Stimulated activated memory B cell treated with anti-CD40 and anti-IgM and Interleukin-4, amounts not matched to agents 10 μg/mL and 1 μg/mL and 100 μg/mL, for 72 hours (primary cell): ENCODE measurements at regions not wholly inside any gene's neighbourhood (a gene's known extent, or its start where the extent isn't known, plus 50 kb on each side); places are given as distances from the start of the nearest gene placed in this dataset.

Experiments used
- ATAC-seq: fragments of 150-1000 bp; cut with Tn5 transposase; 2 replicates; pipeline ENCODE4 v1.10.0; 2021
- H3K27ac Mint-ChIP-seq: one replicate; pipeline ENCODE4 v1.8.0; 2022; ENCODE audit warnings: mild to moderate bottlenecking, mixed read lengths
- H3K27me3 Mint-ChIP-seq: one replicate; pipeline ENCODE4 v1.8.0; 2022; ENCODE audit warnings: mixed read lengths
- H3K36me3 Mint-ChIP-seq: one replicate; pipeline ENCODE4 v1.8.0; 2022; ENCODE audit warnings: mixed read lengths
- H3K4me1 Mint-ChIP-seq: one replicate; pipeline ENCODE4 v1.8.0; 2022; ENCODE audit warnings: mixed read lengths
- H3K4me3 Mint-ChIP-seq: one replicate; pipeline ENCODE4 v1.8.0; 2022; ENCODE audit warnings: mild to moderate bottlenecking, moderate library complexity, mixed read lengths
- H3K9me3 Mint-ChIP-seq: one replicate; pipeline ENCODE4 v1.8.0; 2022; ENCODE audit warnings: mixed read lengths

- peaks cover 3% of the 10 kb centered on the region for H3K9me3 Mint-ChIP-seq
- no peak for ATAC-seq
- H3K4me1 Mint-ChIP-seq, result no peaks in the 10 kb centered on the region
- H3K27me3 Mint-ChIP-seq, result peaks cover 9% of the 10 kb centered on the region
- no peaks in the 10 kb centered on the region for H3K36me3 Mint-ChIP-seq
- H3K4me3 Mint-ChIP-seq, result no peak overlapping the region
- H3K27ac Mint-ChIP-seq, result no peak overlapping the region
Measured at GRCh38 chr6:125655511-125655910, 93.9 kb upstream of the HEY2 start.

- no peak overlapping the region for H3K27ac Mint-ChIP-seq
- no peak overlapping the region for H3K4me3 Mint-ChIP-seq
- no peak for ATAC-seq
- H3K36me3 Mint-ChIP-seq, result no peaks in the 10 kb centered on the region
- H3K27me3 Mint-ChIP-seq, result peaks cover 9% of the 10 kb centered on the region
- H3K9me3 Mint-ChIP-seq, result peaks cover 3% of the 10 kb centered on the region
- no peaks in the 10 kb centered on the region for H3K4me1 Mint-ChIP-seq
Measured at GRCh38 chr6:125656287-125656870, 93.1 kb upstream of the HEY2 start.

GRCh38 chr6:125658136-125658535 is 91.3 kb upstream of the HEY2 start:
- peaks cover 9% of the 10 kb centered on the region for H3K27me3 Mint-ChIP-seq
- H3K4me1 Mint-ChIP-seq, result no peaks in the 10 kb centered on the region
- no peak overlapping the region for H3K4me3 Mint-ChIP-seq
- no peak overlapping the region for H3K27ac Mint-ChIP-seq
- no peak for ATAC-seq
- H3K9me3 Mint-ChIP-seq, result peaks cover 3% of the 10 kb centered on the region
- no peaks in the 10 kb centered on the region for H3K36me3 Mint-ChIP-seq

GRCh38 chr6:125658759-125659431 is 90.5 kb upstream of the HEY2 start:
- H3K27me3 Mint-ChIP-seq, result peaks cover 9% of the 10 kb centered on the region
- H3K4me3 Mint-ChIP-seq, result no peak overlapping the region
- no peaks in the 10 kb centered on the region for H3K4me1 Mint-ChIP-seq
- H3K9me3 Mint-ChIP-seq, result no peaks in the 10 kb centered on the region
- no peaks in the 10 kb centered on the region for H3K36me3 Mint-ChIP-seq
- no peak for ATAC-seq
- no peak overlapping the region for H3K27ac Mint-ChIP-seq

GRCh38 chr6:125659887-125660286 is 89.5 kb upstream of the HEY2 start:
- no peaks in the 10 kb centered on the region for H3K9me3 Mint-ChIP-seq
- H3K4me3 Mint-ChIP-seq, result no peak overlapping the region
- ATAC-seq, result no peak
- peaks cover 15% of the 10 kb centered on the region for H3K27me3 Mint-ChIP-seq
- H3K4me1 Mint-ChIP-seq, result no peaks in the 10 kb centered on the region
- H3K27ac Mint-ChIP-seq, result no peak overlapping the region
- H3K36me3 Mint-ChIP-seq, result no peaks in the 10 kb centered on the region

GRCh38 chr6:125662296-125662695 is 87.1 kb upstream of the HEY2 start:
- ATAC-seq, result no peak
- H3K9me3 Mint-ChIP-seq, result no peaks in the 10 kb centered on the region
- H3K4me1 Mint-ChIP-seq, result no peaks in the 10 kb centered on the region
- no peak overlapping the region for H3K4me3 Mint-ChIP-seq
- H3K27ac Mint-ChIP-seq, result no peak overlapping the region
- H3K27me3 Mint-ChIP-seq, result peaks cover 24% of the 10 kb centered on the region
- H3K36me3 Mint-ChIP-seq, result no peaks in the 10 kb centered on the region

- Mint-ChIP-seq H3K4me1 (no peaks in the 10 kb centered on the region), H3K36me3 (no peaks in the 10 kb centered on the region), H3K27ac (no peak overlapping the region), H3K27me3 (peaks cover 26% of the 10 kb centered on the region), H3K9me3 (no peaks in the 10 kb centered on the region), H3K4me3 (no peak overlapping the region)
- ATAC-seq, result no peak
Measured at GRCh38 chr6:125665295-125665814, 84.1 kb upstream of the HEY2 start.

GRCh38 chr6:125667326-125667725 is 82.1 kb upstream of the HEY2 start:
- Mint-ChIP-seq H3K9me3 (no peaks in the 10 kb centered on the region), H3K4me3 (no peak overlapping the region), H3K36me3 (no peaks in the 10 kb centered on the region), H3K4me1 (no peaks in the 10 kb centered on the region), H3K27me3 (peaks cover 35% of the 10 kb centered on the region), H3K27ac (no peak overlapping the region)
- ATAC-seq, result no peak

GRCh38 chr6:125668071-125668470 is 81.4 kb upstream of the HEY2 start:
- Mint-ChIP-seq H3K4me1 (no peaks in the 10 kb centered on the region), H3K36me3 (no peaks in the 10 kb centered on the region), H3K4me3 (no peak overlapping the region), H3K9me3 (no peaks in the 10 kb centered on the region), H3K27me3 (peaks cover 42% of the 10 kb centered on the region), H3K27ac (no peak overlapping the region)
- no peak for ATAC-seq

- H3K36me3 Mint-ChIP-seq, result no peaks in the 10 kb centered on the region
- no peak overlapping the region for H3K4me3 Mint-ChIP-seq
- H3K27me3 Mint-ChIP-seq, result peaks cover 45% of the 10 kb centered on the region
- no peak for ATAC-seq
- no peaks in the 10 kb centered on the region for H3K4me1 Mint-ChIP-seq
- no peak overlapping the region for H3K27ac Mint-ChIP-seq
- H3K9me3 Mint-ChIP-seq, result no peaks in the 10 kb centered on the region
Measured at GRCh38 chr6:125670568-125670967, 78.9 kb upstream of the HEY2 start.

- Mint-ChIP-seq H3K36me3 (no peaks in the 10 kb centered on the region), H3K9me3 (no peaks in the 10 kb centered on the region), H3K4me1 (no peaks in the 10 kb centered on the region), H3K27ac (no peak overlapping the region), H3K27me3 (peaks cover 42% of the 10 kb centered on the region), H3K4me3 (no peak overlapping the region)
- no peak for ATAC-seq
Measured at GRCh38 chr6:125671323-125671722, 78.1 kb upstream of the HEY2 start.

- Mint-ChIP-seq H3K36me3 (no peaks in the 10 kb centered on the region), H3K4me3 (no peak overlapping the region), H3K4me1 (no peaks in the 10 kb centered on the region), H3K27me3 (peaks cover 37% of the 10 kb centered on the region), H3K27ac (no peak overlapping the region), H3K9me3 (no peaks in the 10 kb centered on the region)
- ATAC-seq, result no peak
Measured at GRCh38 chr6:125674230-125674629, 75.2 kb upstream of the HEY2 start.

- H3K9me3 Mint-ChIP-seq, result peaks cover 5% of the 10 kb centered on the region
- no peak overlapping the region for H3K4me3 Mint-ChIP-seq
- H3K36me3 Mint-ChIP-seq, result no peaks in the 10 kb centered on the region
- peaks cover 35% of the 10 kb centered on the region for H3K27me3 Mint-ChIP-seq
- no peaks in the 10 kb centered on the region for H3K4me1 Mint-ChIP-seq
- H3K27ac Mint-ChIP-seq, result no peak overlapping the region
- no peak for ATAC-seq
Measured at GRCh38 chr6:125678601-125679000, 70.8 kb upstream of the HEY2 start.

GRCh38 chr6:125679128-125679527 is 70.3 kb upstream of the HEY2 start:
- Mint-ChIP-seq H3K27ac (no peak overlapping the region), H3K36me3 (no peaks in the 10 kb centered on the region), H3K9me3 (peaks cover 5% of the 10 kb centered on the region), H3K4me1 (no peaks in the 10 kb centered on the region), H3K27me3 (peaks cover 33% of the 10 kb centered on the region), H3K4me3 (no peak overlapping the region)
- no peak for ATAC-seq

- peaks cover 28% of the 10 kb centered on the region for H3K27me3 Mint-ChIP-seq
- H3K9me3 Mint-ChIP-seq, result peaks cover 5% of the 10 kb centered on the region
- H3K27ac Mint-ChIP-seq, result no peak overlapping the region
- no peaks in the 10 kb centered on the region for H3K4me1 Mint-ChIP-seq
- ATAC-seq, result no peak
- no peaks in the 10 kb centered on the region for H3K36me3 Mint-ChIP-seq
- H3K4me3 Mint-ChIP-seq, result no peak overlapping the region
Measured at GRCh38 chr6:125679651-125680050, 69.8 kb upstream of the HEY2 start.

GRCh38 chr6:125682939-125683338 is 66.5 kb upstream of the HEY2 start:
- peaks cover 13% of the 10 kb centered on the region for H3K9me3 Mint-ChIP-seq
- H3K4me3 Mint-ChIP-seq, result no peak overlapping the region
- H3K27me3 Mint-ChIP-seq, result peaks cover 53% of the 10 kb centered on the region
- no peaks in the 10 kb centered on the region for H3K36me3 Mint-ChIP-seq
- no peak overlapping the region for H3K27ac Mint-ChIP-seq
- H3K4me1 Mint-ChIP-seq, result no peaks in the 10 kb centered on the region
- no peak for ATAC-seq
